Activated T-cell treated with anti-CD3 and anti-CD28 coated beads for 48 hours (primary cell): ENCODE measurements at regions not wholly inside any gene's neighbourhood (a gene's known extent, or its start where the extent isn't known, plus 50 kb on each side); places are given as distances from the start of the nearest gene placed in this dataset.

ENCODE experiments used
- DNase-seq: peaks from one replicate; pipeline ENCODE4 v3.0.0-alpha.2; 2020; ENCODE audit warnings: low read depth

DNA sequence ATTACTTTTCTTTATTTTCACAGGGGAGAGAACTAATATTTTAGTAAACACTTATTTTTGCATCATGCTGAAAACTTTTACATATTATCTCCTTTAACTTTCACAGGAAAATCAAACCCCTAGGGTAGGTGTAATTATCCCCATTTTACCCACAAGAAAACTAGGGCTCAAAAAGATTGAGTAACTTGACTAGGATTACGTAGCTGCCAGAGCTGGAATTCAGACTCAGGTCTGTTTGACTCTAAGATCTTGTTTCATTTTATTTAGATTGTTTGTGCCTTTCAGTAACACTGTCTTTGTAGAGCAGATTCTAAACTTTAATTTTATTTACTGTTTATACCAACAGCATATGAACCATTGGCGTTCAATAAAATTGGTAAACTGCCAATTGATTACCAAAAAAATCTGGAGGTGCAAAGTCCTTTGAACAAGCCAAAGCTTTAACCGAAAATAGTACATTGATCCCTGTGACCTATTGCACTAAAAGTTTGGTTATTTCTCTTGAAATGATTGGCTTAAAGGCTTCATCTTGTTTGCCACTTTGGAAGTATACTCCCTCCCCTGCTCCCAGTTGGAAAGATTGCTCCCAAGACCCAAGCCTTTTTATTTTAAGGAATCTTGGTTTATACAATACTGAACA, 71.0 kb upstream of the WDR26 start:
- DNase-seq, result no peak

- DNase-seq, result no peak
These were observed 71.7 kb upstream of the WDR26 start for GRCh38 chr1:224506141-224506814.

- no peak for DNase-seq
These were observed 73.3 kb upstream of the WDR26 start for GRCh38 chr1:224507771-224508523.

DNA sequence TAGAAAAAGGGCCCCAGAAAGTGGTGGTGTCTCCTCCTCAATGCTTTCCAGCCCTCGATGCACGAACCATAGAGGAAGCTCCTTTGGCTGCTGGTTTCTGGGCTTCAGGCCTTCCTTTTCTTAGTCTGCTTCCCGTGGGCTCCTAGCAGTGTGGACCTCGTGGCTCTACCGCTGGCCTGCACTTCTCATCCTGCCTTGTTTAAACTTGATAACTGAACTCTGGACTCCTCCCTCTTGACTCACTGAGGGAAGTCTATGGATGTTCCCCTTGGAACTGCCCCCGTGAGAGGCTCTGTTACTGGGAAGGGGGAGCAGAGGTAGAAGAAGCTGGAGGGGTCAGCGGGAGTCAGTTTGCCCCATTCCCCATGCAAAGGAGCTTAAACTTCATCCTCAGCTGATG, 75.3 kb upstream of the WDR26 start:
- DNase-seq, result no peak

GRCh38 chr1:224510880-224511645, 76.5 kb upstream of the WDR26 start:
- DNase-seq, result no peak

DNA sequence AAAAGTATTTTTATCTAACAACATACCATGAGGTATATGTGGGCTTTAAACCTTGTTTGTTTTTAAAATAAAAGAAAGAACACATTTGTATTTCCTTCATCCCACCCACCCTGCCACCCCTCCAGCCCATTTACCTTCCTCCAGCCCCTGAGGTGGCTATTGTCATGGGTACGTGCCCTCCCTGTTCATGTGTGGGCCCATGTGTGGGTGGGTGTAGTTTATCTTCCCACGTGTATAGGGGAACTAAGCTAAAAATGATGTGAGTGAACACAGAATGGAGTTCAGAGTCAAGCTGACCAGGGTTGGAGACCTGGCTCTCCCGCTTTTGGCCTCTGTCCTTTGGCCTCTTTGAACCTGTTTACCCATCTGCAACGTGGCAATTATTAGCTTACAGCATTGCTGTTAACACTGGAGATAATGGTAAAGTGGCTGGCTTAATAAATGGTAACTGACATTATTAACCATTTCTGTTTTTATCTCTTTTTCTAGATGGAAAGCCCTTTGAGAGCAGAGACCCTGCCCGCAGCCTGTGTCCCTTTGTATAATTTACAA, 78.1 kb upstream of the WDR26 start:
- no peak for DNase-seq

DNA sequence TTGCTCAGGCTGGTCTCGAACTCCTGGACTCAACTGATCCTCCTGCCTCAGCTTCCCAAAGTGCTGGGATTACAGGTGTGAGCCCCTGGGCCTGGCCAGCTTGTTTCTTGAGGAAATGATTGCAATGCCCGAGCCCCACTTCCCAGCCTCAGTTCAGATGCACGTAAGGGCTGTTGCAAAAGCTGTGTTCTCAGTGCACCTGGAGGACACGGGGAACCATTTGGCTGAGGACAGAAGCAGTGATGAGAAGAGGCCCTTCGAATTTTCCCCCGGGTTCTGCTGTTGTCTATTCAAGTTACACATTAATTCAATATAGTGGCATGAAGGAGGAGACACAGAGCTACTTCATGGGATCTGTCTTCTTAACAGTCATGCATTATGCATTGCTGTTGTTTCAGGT, 78.8 kb upstream of the WDR26 start:
- no peak for DNase-seq

DNA sequence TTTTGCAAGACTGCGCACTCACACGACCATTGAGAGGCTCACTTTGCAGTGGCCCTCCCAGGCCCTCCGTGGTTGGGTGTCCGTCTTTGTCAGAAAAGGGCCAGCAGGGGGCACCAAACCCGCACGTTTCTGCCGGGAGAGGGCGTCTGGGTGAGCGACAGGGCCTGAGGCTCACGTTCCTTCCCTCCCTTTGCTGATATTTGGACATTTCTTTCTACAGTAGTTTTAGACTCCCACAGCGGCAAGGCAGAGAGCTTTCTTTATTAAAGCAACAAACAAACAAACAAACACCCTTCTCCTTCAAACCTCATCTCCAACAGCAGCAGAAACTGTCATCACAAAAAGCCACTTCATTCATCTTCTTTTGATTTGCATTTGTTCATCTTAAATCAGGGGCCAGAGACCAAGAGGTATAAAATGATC, 79.2 kb upstream of the WDR26 start:
- peak; percentile 79 for DNase-seq

DNA sequence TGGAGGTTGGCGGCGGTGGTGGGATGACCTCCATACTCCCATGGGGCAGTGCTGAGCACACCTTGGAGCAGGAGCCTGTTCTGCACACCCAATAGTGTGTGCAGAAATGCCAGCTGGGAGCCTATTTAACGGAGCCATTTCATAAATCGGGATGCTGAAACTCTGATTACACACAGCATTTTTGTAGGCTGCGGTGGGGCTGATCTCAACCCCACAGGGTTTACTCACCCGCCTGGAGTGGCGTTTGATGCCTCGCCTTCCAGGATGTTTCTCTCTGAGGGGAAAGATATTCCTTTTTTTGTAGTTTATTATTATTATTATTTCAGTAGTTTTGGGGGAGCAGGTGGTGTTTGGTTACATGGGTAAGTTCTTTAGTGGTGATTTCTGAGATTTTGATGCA, 82.6 kb upstream of the WDR26 start:
- DNase-seq, result no peak

DNA sequence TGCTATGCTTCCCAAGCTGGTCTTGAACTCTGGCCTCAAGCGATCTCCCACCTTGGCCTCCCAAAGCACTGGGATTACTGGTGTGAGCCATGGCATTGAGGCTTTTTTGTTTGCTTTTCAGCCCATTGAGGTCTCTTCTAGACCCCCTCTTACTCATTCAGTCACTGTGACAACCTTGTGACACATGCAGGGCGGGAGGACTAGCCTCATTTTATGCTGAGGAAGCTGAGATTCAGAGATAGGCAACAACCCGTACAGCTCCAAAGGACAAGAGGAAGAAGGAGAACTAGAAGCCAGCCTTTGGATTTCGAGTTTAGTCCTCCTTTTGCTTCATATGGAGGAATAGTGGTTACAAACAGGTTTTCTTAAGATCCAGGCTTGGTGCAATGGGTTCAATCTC, 83.9 kb upstream of the WDR26 start:
- no peak for DNase-seq

- DNase-seq, result no peak
These were observed 85.3 kb upstream of the WDR26 start for GRCh38 chr1:224519874-224520273.

- DNase-seq, result no peak
These were observed 86.2 kb upstream of the WDR26 start for GRCh38 chr1:224520808-224521207.

DNA sequence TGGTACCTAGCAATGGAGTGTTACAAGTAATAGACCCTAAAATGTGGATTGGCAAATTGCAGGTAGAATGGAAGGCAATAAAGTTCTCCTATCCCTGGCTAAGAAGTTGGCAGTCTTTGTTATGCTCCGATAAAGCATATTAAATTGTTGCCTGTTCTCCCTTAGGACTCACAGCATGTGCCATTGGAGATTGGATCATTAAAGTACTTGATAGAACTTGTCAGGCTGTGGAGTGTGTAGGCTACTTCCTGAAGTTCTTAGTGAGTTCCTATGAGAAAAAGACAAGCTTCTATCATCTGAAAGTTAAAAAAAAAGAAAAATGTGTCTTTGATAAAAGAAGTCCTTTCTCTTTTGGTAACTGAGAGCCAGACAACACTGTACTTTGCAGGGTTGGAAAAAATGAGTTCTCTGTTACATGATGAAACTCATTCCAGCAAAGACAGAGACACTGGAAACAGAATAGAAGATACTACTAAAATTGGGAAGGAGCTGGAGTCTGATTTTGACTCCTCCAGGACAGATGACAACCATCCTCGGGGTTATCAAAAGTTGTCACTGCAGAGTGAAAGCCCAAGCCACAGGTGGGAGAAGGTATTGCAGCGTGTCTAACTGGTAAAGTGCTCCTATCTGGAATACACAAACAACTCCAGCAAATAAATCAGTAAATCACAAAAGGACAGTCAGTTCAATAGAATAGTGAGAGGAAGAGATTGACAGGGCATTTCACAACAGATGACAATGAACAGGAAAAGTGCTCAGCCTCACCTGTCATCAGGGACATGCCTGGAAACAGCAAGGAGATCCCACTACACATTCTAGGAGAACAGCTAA, 87.5 kb upstream of the WDR26 start:
- no peak for DNase-seq

GRCh38 chr1:224523676-224524075, 89.1 kb upstream of the WDR26 start:
- DNase-seq, result no peak

DNA sequence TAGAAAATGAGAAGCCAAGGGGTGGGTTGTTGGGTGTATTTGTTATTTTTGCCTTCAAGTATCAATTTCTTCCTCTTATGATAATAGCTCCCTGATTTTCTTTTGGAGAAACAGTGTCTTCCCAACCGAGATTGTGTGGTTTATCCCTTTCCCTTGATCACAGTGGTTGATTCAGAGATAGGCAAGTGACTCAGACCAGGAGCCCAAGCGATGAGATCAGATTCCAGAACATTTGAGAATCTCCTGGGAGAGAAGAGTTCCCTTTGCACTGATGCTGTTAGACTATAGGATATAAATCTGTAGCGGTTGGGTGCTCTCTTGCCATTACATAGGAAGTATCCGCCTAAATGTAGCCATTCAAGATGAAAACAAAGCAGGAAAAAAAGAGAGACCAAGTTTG, 90.1 kb upstream of the WDR26 start:
- no peak for DNase-seq

DNA sequence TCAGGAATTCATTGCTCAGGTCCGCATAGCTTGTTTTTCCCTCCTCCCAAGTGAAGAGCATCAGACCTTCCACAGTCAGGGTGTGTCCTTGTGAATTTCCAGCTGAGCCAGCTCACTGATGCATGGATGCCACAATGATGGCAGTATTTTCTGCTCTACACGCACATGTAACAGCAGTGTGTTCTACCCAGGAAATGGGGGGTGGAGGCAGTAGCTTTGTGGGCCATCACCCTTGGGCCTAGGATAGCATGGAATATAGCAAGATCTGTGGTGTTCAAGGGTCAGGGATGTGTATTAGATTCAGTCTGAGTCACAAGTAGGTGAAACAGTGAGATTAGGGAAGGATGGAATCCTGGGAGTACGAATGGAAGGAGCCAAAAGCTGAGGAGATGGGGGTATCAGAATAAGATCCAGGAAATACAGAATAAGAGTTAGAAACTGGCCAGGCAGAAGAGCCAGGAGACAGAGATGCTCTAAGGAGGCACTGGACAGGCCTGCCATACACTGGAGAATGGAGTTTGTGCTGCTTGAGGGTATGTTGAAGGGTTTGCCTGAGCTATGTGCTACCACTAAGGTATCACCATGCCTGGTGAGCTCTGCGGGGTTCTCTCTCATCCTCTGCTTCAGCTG, 90.6 kb upstream of the CNIH3 start:
- no peak for DNase-seq

DNA sequence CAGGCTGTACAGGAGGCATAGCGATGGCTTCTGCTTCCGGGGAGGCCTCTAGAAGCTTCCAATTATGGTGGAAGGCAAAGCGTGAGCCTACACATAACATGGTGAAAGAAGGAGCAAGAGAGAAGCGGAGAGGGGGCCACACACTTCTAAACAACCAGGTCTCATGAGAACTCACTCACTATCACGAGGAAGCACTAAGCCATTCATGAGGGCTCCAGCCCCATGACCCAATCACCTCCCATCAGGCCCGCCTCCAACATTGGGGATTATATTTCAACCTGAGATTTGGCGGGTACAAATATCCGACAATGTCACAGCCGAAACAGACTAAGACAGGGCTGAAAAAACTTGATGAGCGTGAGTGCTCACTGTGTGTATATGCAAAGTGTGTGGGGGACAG, 89.3 kb upstream of the CNIH3 start:
- DNase-seq, result no peak

GRCh38 chr1:224528900-224529299, 87.2 kb upstream of the CNIH3 start:
- no peak for DNase-seq

DNA sequence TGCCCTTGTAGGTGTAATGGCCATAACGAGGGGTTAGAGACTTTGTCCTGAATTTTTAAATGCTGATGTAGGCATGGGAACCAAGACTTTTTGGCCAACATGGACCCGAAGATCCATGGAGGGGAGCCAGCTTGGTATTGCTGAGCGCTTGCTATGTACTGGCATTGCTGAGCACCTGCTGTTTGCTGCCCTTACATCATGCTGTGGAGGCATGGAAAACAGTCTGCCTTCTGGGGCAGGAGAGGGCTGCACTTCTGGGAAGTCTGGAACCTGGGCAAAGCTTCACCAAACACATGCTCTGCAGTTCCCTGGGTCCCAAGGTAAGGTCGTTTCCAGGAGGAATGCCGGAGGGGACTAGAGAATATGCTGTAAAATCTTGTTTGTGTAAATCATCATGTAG, 86.3 kb upstream of the CNIH3 start:
- DNase-seq, result no peak

- no peak for DNase-seq
These were observed 82.6 kb upstream of the CNIH3 start for GRCh38 chr1:224533517-224533916.

DNA sequence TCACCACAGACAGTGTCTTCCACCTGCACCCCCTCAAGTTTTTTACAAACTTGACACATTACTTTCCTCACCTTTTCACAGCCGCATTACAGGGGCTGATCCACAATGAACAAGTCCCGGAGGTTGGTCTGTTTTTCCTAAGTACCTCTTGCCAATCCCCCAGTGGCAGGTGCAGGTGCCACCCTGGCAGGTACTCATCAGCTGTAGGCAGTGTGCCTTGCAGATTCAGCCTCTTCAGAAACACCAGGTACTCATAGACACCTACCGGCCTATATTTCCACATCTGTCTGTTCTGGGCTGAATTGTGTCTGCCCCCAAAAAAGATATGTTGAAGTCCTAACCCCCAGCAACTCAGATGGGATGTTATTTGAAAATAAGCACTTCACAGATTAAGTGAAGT, 81.4 kb upstream of the CNIH3 start:
- no peak for DNase-seq
